HG02642 (cell line): ENCODE measurements at regions not wholly inside any gene's neighbourhood (a gene's known extent, or its start where the extent isn't known, plus 50 kb on each side); places are given as distances from the start of the nearest gene placed in this dataset.
A peak's percentile ranks its signal among the peaks of the same experiment; 100 is the strongest.

Source experiments
- ATAC-seq: cut with Tn5 transposase; IDR thresholded peaks from one replicate; pipeline ENCODE4 v1.9.1; 2021; ENCODE audit warnings: mild to moderate bottlenecking; ENCODE audit not compliant: unreplicated experiment, poor library complexity

- ATAC-seq, result no peak
Observed at GRCh38 chrX:113551919-113552318, 711.3 kb upstream of the AMOT start.

DNA sequence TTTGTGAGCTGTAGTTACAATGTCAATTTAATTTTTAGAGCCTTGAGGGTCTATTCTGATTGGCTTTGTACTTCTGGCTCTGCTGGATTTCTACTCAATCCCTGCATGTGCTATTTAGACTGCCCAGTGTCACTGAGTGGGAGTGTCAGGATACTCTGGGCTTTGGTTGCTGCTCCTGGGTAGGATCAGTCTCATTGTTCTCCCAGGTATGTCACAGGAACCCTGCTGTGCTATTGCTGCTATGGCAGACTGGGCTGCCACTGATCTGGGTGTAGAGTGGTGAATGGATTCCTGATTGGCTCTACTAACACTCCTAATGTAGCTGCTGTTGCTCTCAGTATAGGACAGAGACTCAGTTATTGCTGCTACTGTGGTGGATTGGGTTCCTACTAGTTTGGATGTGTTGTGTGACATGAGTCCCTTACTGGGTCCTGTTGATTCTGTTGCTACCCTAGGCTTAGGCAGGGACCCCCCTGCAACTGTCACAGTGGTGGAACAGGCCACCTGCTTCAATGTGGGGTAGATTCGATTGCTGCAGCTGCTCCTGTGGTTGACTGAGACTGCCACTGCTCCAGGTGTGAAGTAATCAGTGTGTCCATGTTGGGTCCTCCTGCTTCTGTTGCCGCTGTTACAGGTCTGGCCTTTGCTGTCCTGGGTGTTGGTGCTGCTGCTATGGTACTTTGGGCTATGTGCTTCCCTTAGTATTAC, 707.8 kb upstream of the AMOT start:
- ATAC-seq, result no peak

DNA sequence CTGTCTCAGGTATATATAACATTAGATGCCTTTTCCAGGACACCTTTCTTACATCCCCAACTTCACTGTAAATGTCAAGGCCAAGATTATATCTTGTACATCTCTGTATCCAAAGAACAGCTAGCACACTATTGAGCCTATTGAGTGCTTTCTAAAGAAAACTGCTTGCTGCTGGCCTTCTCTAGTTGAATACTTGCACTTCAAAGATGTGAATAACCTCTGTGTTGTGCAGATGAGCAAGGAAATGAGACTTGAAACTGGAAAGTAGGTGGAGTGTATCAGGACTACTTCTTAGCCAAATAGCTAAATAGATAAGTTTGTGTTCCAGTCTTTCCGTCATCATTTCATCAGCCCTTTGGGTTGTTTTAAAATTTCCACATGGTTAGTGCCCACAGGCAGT, 704.4 kb upstream of the AMOT start:
- ATAC-seq, result no peak

DNA sequence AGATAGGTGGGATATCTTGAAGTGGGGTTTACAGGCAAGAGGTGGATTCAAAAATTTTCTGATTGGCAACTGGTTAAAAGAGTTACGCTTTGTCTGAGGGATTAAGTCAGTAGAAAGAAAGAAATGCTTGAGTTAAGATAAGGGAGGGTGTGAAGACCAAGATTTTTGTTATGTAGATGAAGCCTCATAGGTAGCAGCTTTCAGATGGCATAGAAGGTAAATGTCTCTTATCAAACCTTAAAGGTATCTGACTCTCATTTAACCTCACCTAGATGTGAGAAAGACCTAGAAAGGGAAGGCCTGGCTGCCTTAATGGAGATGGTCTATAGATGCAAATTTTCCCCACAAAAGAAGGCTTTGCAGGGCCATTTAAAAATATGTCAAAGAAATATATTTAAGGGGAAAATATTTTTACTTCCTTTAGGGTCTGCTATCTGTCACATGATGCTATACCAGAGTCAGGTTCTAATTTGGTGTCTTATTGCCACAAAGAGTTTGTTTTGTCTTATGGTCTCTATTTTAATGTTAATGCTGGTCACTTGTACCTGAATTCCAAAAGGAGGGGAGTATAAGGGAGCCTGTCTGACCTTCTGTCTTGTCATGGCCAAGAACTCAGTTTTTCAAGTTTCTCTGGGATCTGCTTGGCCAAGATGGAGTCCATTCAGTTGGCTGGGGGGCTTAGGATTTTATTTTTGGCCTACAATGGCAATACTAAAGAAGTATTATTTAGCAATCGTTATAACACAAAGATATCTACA, 699.1 kb upstream of the AMOT start:
- no peak for ATAC-seq

DNA sequence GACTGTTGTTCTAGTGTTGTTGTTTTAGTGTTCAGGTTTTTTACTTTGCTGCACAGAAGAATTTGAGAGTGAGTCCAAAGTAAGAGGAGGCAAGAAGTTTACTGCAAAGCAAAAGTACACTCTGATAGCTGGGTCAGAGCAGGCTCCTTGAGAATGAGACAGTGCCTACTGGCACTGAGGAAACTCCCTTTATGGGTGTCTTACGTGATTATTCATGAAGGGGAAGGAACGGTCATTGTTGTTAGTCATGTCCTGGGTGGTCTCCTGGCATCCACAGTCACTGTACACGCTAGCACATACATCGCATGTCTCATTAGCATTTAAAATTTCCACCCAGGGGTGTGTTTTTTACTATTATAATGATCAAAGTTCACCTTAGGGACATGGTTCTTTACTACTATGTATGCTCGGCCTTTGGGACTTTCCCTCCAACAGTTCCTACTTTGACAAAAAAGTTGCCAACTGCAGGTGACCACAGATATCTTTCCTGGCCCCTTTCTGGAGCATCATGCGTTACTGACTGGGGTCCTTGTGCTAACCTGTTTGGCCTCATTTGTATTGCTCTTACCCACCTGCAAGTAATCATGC, 688.9 kb upstream of the AMOT start:
- ATAC-seq, result no peak

GRCh38 chrX:113522814-113523213, 682.2 kb upstream of the AMOT start:
- ATAC-seq, result peak; percentile 100

GRCh38 chrX:113514906-113515305, 674.3 kb upstream of the AMOT start:
- ATAC-seq, result no peak

GRCh38 chrX:113512700-113513395, 672.2 kb upstream of the AMOT start:
- no peak for ATAC-seq

DNA sequence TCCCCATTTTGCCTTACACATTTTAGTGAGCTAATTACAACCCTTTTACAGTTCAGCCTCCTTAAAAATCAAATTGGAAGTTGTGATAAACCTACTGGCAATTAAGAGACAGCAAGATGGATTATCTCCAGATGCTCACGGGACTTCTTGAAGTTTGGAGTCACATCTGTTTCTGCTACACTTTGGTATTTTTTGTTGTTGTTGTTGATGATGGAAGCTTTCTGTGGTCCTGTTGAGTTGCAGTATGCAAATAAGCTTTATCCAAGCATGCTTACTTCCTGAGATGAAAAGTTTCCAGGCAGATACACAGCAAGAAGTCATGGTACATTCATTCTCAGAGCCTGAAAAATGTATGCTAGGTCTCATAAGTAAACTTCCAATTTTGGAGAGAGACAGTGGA, 670.0 kb upstream of the AMOT start:
- ATAC-seq, result no peak

- ATAC-seq, result no peak
Observed at GRCh38 chrX:113492895-113493294, 652.3 kb upstream of the AMOT start.

DNA sequence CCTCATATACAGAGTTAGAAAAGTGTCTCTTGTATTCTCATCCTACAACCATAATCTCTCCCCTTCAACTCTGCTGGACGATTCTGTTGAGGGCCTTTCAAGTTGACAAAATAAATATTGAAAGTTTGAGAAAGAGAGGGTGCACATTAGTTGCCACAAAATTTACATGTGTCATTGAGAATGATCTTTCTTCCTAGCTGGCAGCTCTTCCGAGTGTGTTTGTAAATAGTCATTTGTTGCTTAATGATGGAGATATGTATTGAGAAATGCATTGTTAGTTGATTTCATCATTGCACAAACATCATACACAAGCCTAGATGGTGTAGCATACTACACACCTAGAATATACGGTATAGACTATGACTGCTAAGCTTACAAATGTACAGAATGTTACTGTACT, 632.8 kb upstream of the AMOT start:
- peak; percentile 72 for ATAC-seq

- peak; percentile 61 for ATAC-seq
Observed at GRCh38 chrX:113473015-113473414, 632.4 kb upstream of the AMOT start.

DNA sequence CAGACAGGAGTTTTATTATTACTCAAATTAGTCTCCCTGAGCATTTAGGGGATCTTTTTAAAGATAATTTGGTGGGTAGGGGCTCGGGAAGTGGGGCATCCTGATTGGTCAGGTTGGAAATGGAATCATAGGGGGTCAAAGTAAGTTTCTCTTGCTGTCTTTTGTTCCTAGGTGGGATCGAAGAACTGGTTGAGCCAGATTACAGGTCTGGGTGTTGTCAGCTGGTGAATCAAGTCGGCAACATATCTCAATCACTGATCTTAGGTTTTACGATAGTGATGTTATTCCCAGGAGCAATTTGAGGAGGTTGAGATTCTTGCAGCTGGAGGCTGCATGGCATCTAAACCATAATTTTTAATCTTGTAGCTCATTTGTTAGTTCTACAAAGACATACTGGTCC, 629.5 kb upstream of the AMOT start:
- no peak for ATAC-seq

DNA sequence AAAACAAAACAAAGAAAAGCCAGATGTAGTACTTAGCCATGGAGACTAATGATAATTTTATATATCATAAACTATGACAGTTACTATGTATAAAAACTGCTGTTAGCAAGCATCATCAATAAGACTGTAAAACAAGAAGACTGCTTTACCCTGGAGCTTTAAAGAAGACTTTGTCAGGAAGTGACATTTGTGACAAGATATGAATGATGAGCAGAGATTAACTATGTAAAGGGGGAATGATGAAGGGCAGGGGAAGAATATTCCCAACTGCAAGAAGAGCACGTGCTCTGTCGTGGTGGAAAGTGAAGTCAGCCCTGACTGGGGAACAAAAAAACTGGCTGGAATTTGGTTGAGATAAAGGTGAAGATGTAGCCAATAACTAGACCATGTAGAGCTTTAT, 617.1 kb upstream of the AMOT start:
- no peak for ATAC-seq

GRCh38 chrX:113455582-113455981, 615.0 kb upstream of the AMOT start:
- ATAC-seq, result no peak

- no peak for ATAC-seq
Observed at GRCh38 chrX:113429011-113429410, 588.4 kb upstream of the AMOT start.

- no peak for ATAC-seq
Observed at GRCh38 chrX:113422323-113422722, 581.7 kb upstream of the AMOT start.

GRCh38 chrX:113421432-113421831, 580.8 kb upstream of the AMOT start:
- ATAC-seq, result no peak

- ATAC-seq, result no peak
Observed at GRCh38 chrX:113412106-113412505, 571.5 kb upstream of the AMOT start.

- ATAC-seq, result no peak
Observed at GRCh38 chrX:113408843-113409242, 568.2 kb upstream of the AMOT start.

DNA sequence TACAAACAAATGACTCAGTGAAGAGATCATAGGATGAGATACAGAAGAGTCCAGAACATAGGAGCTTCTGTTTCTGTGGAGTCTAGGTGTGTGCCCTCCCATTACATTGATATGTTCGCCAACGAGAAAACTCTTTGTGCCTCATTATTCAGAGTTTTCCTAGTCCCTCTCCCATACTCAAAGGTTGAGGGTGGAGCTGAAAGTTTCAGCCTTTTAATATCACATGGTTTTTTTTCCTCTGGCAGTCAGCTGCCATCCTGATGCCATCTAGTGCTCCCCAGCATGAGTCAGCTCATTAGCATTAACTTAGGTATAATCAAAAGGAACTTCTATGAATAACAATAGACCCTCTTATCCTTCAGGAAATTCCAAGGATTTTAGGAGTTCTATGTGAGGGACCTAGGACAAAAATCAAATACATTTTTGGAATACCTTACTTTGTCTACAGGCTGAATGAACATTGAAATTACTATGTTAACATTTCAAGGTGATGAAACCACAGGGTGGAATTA, 559.6 kb upstream of the AMOT start:
- ATAC-seq, result no peak
